GM21576 (cell line): ENCODE measurements at regions not wholly inside any gene's neighbourhood (a gene's known extent, or its start where the extent isn't known, plus 50 kb on each side); places are given as distances from the start of the nearest gene placed in this dataset.
A peak's percentile ranks its signal among the peaks of the same experiment; 100 is the strongest.
"Not testable (repeated sequence)": the region's sequence is repeated elsewhere in the genome, so short reads cannot be mapped to it uniquely, and the experiment has no call there.

ENCODE experiments used
- ATAC-seq: cut with Tn5 transposase; IDR thresholded peaks from one replicate; pipeline ENCODE4 v1.9.1; 2021; ENCODE audit warnings: mild to moderate bottlenecking, moderate library complexity; ENCODE audit not compliant: unreplicated experiment

DNA sequence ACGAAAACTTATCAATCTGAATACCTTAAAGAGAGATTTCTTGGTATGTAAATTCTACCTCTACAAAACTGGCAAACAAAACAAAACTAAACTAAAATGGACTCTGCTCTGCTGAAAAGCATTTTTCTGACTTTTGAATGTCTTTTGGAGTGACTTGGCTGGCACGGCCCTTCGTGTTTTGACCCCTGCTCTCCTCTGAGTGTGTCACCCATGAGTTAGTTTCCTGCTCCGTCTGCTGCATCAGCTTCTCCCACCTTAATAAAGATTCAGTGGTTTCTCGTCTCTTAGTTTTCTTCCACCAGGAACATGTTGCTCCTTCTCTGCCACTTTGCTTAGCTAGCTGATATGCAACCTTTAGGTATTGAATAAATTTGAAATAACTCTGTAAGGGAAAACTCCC, 1084.0 kb upstream of the CDH18 start:
- no peak for ATAC-seq

- ATAC-seq, result no peak
Observed at GRCh38 chr5:21071421-21071820, 1083.4 kb upstream of the CDH18 start.

- no peak for ATAC-seq
Observed at GRCh38 chr5:21070858-21071257, 1082.9 kb upstream of the CDH18 start.

DNA sequence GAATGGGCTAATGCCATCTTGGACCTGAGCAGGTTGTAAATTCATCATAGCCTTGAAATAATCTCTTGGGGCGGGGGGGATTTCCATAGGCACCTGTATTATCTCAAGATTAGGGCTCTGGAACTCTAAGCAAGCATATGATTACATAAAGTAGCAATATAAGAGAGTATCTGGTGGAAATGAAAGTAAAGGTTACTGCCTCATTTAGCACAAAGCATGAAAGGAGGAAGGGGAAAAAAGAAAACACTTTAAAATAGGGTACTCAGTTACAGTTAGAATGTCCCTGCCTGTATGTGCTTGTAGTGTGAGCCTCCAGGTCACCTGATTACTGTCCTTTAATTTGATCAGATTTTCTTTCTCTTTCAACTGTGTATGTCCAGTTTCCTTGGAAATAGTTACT, 1079.7 kb upstream of the CDH18 start:
- no peak for ATAC-seq

DNA sequence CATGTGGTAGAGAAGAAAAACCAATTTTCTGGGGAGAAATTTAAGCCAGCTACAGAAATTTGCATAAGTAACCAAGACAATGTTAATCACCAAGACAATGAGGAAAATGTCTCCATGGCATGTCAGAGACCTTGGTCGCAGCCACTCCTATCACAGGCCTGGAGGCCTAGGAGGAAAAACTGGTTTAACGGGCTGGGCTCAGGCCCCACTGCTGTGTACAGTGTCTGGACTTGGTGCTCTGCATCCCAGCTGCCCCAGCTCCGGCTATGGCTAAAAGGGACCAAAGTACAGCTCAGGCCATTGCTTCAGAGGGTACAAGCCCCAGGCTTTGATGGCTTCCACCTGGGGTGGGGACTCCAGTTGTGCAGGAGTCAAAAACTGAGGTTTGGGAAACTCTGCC, 1075.1 kb upstream of the CDH18 start:
- no peak for ATAC-seq

- peak; percentile 98 for ATAC-seq
Observed at GRCh38 chr5:21058289-21058688, 1070.3 kb upstream of the CDH18 start.

- no peak for ATAC-seq
Observed at GRCh38 chr5:21051945-21052344, 1063.9 kb upstream of the CDH18 start.

- no peak for ATAC-seq
Observed at GRCh38 chr5:21049901-21050300, 1061.9 kb upstream of the CDH18 start.

GRCh38 chr5:21030981-21031380, 1043.0 kb upstream of the CDH18 start:
- no peak for ATAC-seq

DNA sequence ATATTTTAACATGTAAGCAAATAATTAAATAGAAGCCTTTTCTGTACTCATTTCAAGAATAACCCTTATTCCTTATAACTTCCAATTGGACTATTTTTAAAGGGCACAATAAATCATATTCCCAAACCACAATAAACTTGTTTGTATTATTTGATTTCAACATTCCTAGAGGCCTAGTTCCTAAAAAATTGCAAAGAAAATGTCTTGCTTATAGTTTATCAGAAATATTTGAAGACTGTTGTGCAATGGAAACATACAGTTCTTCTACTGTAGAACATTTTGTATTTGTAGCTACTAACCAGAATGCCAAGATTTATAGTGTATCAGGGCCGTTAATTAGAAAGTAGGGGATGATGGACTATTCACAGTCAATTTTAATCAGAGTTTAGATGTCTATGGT, 1037.0 kb upstream of the CDH18 start:
- no peak for ATAC-seq

GRCh38 chr5:21013237-21013636, 1025.2 kb upstream of the CDH18 start:
- ATAC-seq, result no peak

DNA sequence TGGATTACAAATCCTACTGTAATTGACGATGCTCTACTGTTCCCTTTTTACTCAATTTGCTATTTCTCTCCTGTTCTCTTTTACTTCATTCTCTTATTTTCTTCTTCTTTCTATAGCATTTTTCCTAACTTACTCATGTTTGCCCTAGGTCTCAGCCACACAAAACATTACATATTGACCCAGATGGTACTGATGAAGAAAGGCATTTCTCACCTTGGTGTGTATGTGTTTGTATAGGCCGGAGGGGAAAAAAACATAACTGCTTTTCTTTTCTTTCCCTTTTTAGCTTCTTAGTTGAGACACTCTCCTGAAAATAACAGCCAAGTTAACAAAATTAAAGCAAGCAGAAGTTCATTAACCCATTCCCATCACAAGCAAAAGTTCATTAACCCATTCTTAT, 1019.8 kb upstream of the CDH18 start:
- no peak for ATAC-seq

DNA sequence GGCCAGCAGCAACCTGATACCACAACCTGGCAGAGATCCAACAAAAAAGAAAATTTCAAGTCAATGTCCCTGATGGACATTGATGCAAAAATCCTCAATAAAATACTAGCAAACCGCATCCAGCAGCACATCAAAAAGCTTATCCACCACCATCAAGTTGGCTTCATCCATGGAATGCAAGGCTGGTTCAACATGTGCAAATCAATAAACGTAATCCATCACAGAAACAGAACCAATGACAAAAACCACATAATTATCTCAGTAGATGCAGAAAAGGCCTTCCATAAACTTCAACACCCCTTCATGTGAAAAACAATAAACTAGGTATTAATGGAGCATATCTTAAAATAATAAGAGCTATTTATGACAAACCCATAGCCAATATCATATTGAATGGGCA, 1000.9 kb upstream of the CDH18 start:
- ATAC-seq, result not testable (repeated sequence)

GRCh38 chr5:20985754-20986153, 997.8 kb upstream of the CDH18 start:
- no peak for ATAC-seq

DNA sequence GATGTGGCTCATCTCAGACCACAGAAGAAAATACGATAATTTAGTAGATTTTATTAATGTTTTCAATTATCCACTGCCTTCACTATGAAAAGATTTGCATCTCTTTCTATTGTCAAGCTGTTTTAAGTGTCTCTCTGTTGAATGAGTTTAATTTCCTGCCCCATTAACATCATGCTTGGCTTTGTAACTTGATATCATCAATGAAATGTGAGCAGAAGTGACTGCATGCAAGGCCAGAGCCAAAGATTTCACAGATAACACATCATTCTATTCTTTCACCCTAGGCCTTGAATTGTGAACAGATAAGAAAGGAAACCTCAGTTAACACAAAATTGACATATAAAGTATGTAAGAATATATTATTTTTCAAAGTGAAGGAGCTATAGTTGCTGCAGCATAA, 986.4 kb upstream of the CDH18 start:
- no peak for ATAC-seq

GRCh38 chr5:20972419-20972925, 984.5 kb upstream of the CDH18 start:
- ATAC-seq, result peak; percentile 62

- no peak for ATAC-seq
Observed at GRCh38 chr5:20959347-20959746, 971.3 kb upstream of the CDH18 start.

DNA sequence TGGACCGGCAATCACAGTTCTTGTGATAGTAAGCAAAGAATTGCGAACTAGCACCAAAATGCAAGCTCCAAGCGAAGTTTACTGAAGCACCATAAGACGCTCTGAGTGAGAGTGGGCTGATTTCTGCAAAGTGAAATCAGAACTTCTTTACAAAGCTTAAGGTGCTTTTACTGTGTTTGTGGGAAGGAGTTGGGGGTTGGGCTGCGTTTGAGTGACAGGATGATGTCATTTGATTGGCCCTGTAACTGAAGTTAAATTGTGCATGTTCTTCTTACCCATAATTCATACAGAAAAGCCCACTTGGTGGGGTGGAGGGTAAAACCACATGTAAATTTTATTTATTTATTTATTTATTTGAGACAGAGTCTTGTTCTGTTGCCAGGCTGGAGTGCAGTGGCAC, 970.6 kb upstream of the CDH18 start:
- no peak for ATAC-seq

GRCh38 chr5:20956134-20956533, 968.1 kb upstream of the CDH18 start:
- ATAC-seq, result no peak

DNA sequence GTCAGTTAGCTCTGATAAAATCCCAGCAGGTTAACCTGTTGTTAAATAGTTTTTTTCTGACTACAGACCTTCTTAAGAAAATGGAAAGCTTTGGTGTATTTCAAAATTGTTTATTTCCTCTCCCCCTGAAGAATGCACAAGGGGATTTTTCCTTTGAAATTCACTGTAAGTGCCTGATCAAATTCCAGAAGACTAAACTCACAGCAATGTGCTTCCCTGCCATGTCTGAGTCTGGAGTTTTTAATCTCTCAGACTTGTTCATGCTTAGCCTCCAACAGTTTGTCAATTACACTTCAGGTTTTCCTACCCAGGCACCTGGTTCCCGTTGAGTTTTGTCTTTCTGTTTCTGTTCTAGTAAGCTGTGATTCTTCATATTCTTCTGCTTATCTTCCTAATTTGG, 961.6 kb upstream of the CDH18 start:
- no peak for ATAC-seq

- not testable (repeated sequence) for ATAC-seq
Observed at GRCh38 chr5:20943183-20943971, 955.4 kb upstream of the CDH18 start.

DNA sequence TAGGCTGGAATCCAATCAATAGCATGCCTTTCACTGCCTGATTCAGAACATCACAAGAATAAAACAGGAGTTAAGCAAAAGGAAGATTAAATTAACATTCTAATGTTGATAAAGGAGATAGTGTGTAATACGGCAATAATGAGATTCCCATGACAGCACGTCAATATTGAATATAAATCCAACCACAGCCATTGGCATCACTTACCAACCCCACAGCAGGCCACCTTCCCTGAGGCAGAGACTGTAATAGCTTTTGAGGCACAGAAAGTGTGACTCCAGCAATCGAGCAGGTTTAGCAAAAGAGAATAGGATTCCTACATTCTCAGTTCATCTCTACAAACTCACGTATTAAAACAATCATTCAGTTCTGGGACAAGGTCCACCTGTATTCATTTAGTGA, 954.6 kb upstream of the CDH18 start:
- ATAC-seq, result not testable (repeated sequence)

DNA sequence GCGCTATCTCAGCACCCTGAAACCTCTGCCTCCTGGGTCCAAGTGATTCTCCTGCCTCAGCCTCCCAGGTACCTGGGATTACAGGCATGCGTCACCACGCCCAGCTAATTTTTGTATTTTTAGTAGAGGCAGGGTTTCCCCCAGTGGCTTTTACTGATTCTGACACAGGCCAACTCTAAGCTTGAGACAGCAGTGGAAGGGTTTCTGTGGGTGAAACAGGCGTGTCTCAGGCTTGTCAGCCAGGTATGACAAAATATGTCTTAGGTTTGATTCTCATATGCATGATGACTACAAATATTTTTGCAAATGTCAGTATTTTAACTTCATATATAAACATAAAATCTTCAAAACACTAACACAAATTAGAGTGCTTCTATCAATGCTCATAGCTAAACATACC, 952.8 kb upstream of the CDH18 start:
- not testable (repeated sequence) for ATAC-seq
